ENCODE measurements at regions not wholly inside any gene's neighbourhood (a gene's known extent, or its start where the extent isn't known, plus 50 kb on each side); places are given as distances from the start of the nearest gene placed in this dataset.
A peak's percentile ranks its signal among the peaks of the same experiment; 100 is the strongest.

- no peak overlapping the region for H3K4me3 ChIP-seq (ENCODE audit: low read depth, low read length)
- DNase-seq (ENCODE audit: low read depth), result no peak
- TF ChIP-seq CTCF (conservative IDR thresholded peaks at IDR 0.05; ENCODE audit: low read depth, low read length), result no peak
These were observed 195.7 kb downstream of the CD83 start for GRCh38 chr6:14313248-14313647.

DNA sequence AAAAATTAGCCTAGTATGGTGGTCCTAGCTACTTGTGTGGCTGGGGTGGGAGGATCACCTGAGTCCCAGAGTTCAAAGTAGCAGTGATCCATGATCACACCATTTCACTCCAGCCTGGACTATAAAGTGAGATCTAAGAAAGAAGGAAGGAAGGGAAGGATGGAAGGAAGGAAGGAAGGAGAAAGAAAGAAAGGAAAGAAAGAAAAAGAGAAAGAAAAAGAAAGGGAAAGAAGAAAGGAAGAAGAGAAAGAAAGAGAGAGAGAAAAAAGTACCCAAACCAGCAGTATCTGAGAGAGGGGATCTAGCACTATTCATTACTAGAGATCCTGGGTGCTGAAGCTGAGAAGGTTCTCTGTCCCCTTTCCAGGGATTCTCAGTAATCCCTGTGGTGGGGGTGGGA, 197.8 kb downstream of the CD83 start:
- TF ChIP-seq CTCF (conservative IDR thresholded peaks at IDR 0.05; ENCODE audit: low read depth, low read length), result no peak
- no peak overlapping the region for H3K4me3 ChIP-seq (ENCODE audit: low read depth, low read length)
- DNase-seq (ENCODE audit: low read depth), result no peak

- H3K4me3 ChIP-seq (ENCODE audit: low read depth, low read length), result no peak overlapping the region
- TF ChIP-seq CTCF (conservative IDR thresholded peaks at IDR 0.05; ENCODE audit: low read depth, low read length), result peak; percentile 40
- no peak for DNase-seq (ENCODE audit: low read depth)
These were observed 199.2 kb downstream of the CD83 start for GRCh38 chr6:14316651-14317386.

GRCh38 chr6:14317387-14317970, 199.9 kb downstream of the CD83 start:
- TF ChIP-seq CTCF (conservative IDR thresholded peaks at IDR 0.05; ENCODE audit: low read depth, low read length), result no peak
- no peak for DNase-seq (ENCODE audit: low read depth)
- no peak overlapping the region for H3K4me3 ChIP-seq (ENCODE audit: low read depth, low read length)

DNA sequence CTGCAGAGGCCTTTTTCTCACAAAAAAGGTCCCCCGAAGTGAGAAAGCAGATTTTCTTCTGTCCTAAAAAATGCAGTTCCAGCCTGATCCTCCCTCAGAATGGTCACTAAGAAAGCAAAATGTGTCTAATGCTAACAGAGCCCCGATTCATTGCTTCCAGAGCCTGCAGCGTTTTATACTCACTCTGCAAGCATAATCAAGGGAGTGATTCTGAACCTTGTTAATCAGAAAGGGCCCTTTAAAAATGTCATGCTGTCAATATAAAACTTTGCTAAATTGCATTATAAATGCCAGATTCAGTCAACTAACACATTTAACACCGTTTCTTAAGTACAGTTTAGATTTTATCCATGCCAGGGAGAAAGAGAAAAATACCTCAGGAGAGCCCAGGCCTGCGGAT, 202.8 kb downstream of the CD83 start:
- no peak overlapping the region for H3K4me3 ChIP-seq (ENCODE audit: low read depth, low read length)
- no peak for TF ChIP-seq CTCF (conservative IDR thresholded peaks at IDR 0.05; ENCODE audit: low read depth, low read length)
- DNase-seq (ENCODE audit: low read depth), result no peak

DNA sequence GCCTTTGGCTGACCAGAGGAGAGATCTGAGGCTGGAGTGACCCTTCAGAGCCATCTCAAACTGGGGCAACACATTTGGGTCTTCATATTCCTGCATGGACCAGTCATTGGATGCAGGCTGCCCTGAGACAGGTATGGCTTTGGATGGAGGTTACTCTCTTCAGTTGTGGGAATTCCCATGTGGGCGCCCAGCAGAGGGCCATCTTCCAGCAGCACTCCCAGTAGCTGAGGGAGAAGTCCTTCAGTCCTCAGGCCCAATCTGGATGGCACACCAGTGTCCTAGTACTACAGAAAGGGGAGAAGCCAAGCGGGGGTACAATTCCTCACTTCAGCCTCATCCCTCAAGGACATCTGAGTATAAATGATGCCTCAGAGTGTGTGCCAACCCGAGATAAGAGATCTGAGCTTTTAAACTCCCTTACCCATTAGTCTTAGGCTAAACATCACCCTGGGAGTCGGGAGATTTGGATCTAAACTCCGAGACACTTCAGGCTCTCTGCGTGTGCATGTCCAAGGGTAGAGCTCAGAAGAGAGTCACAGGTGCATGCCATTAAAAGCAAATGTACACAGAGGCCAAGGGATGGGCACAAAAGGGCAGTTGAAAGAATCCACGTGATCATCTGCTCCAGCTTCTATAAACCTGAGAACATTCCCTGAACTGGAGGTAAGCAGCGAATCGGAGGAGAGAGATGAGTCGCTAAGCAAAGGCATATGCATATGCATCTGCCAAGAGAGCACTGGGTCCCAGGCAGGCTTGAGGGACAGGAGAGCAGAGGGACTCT, 204.6 kb downstream of the CD83 start:
- peak; percentile 47 for TF ChIP-seq CTCF (conservative IDR thresholded peaks at IDR 0.05; ENCODE audit: low read depth, low read length)
- DNase-seq (ENCODE audit: low read depth), result no peak
- H3K4me3 ChIP-seq (ENCODE audit: low read depth, low read length), result no peak overlapping the region

Measured in epithelial cell of proximal tubule (primary cell).